IMR-90 (cell line): ENCODE measurements at regions not wholly inside any gene's neighbourhood (a gene's known extent, or its start where the extent isn't known, plus 50 kb on each side); places are given as distances from the start of the nearest gene placed in this dataset.

Experiments used
- ATAC-seq: fragments of 200-7000 bp; cut with Tn5 transposase; 2 replicates; pipeline ENCODE4 v1.9.1; 2020; ENCODE audit warnings: low read depth, mild to moderate bottlenecking, moderate library complexity
- BruUV-seq: library from RNA; stranded (reverse); fragments of 400-500 nt; replicated peaks from 2 replicates; lab custom pipeline; 2021; lab: Mats Ljungman, UMichigan
- CTCF ChIA-PET: fragments of 300-600 bp; formaldehyde crosslinking; extraction: SDS; loops from one replicate; lab custom pipeline; 2021; ENCODE audit warnings: antibody characterized with exemption; lab: Yijun Ruan, JAX
- POLR2A ChIA-PET: fragments of 300-600 bp; sonication (Branson Sonifier 250); formaldehyde crosslinking; loops from one replicate; lab custom pipeline; 2022; ENCODE audit warnings: antibody characterized with exemption; ENCODE audit not compliant: unreplicated experiment; lab: Charles Lee
- DNase-seq: peaks from one replicate; pipeline ENCODE4 v3.0.0; 2013
- H2AFZ ChIP-seq: replicated peaks from 2 replicates; pipeline ENCODE3; 2013; ENCODE audit warnings: low read length, mild to moderate bottlenecking; ENCODE audit not compliant: poor library complexity
- H2AK5ac ChIP-seq: 2 replicates; pipeline ENCODE4 v1.6.1; 2013; ENCODE audit warnings: low read depth, low read length, inconsistent platforms
- H2AK9ac ChIP-seq: replicated peaks from 2 replicates; pipeline ENCODE3; 2013; ENCODE audit warnings: mild to moderate bottlenecking, low read depth, low read length, moderate library complexity; ENCODE audit not compliant: poor library complexity
- H2BK120ac ChIP-seq: 2 replicates; pipeline ENCODE4 v1.6.1; 2013; ENCODE audit warnings: low read depth, low read length, inconsistent platforms
- H2BK15ac ChIP-seq: 3 replicates; pipeline ENCODE4 v1.6.1; 2013; ENCODE audit warnings: low read depth, low read length, inconsistent platforms
- H2BK20ac ChIP-seq: 2 replicates; pipeline ENCODE4 v1.6.1; 2013; ENCODE audit warnings: low read depth, mild to moderate bottlenecking, inconsistent platforms, low read length, moderate library complexity
- H2BK5ac ChIP-seq: 2 replicates; pipeline ENCODE4 v1.6.1; 2013; ENCODE audit warnings: mild to moderate bottlenecking, low read depth, low read length, inconsistent platforms; ENCODE audit not compliant: poor library complexity, severe bottlenecking
- H3K14ac ChIP-seq: replicated peaks from 2 replicates; pipeline ENCODE4 v1.6.1; 2013; ENCODE audit warnings: low read depth, low read length, inconsistent platforms
- H3K18ac ChIP-seq: 2 replicates; pipeline ENCODE4 v1.6.1; 2013; ENCODE audit warnings: low read depth, low read length, control low read depth
- H3K23ac ChIP-seq: 2 replicates; pipeline ENCODE4 v1.6.1; 2013; ENCODE audit warnings: low read depth, low read length, inconsistent platforms
- H3K27ac ChIP-seq: 2 replicates; pipeline ENCODE4 v1.5.1; 2013; ENCODE audit warnings: mild to moderate bottlenecking, control low read depth, low read length; ENCODE audit not compliant: insufficient read depth
- H3K27me3 ChIP-seq: 2 replicates; pipeline ENCODE4 v1.6.1; 2013; ENCODE audit warnings: low read length; ENCODE audit not compliant: control insufficient read depth, insufficient read depth
- H3K36me3 ChIP-seq: 2 replicates; pipeline ENCODE4 v1.6.1; 2013; ENCODE audit warnings: low read length, mixed read lengths; ENCODE audit not compliant: control insufficient read depth, insufficient read depth
- H3K4ac ChIP-seq: 2 replicates; pipeline ENCODE4 v1.6.1; 2013; ENCODE audit warnings: low read depth, low read length, inconsistent platforms
- H3K4me1 ChIP-seq: 2 replicates; pipeline ENCODE4 v1.6.1; 2013; ENCODE audit warnings: low read length, mixed read lengths; ENCODE audit not compliant: control insufficient read depth, insufficient read depth
- H3K4me2 ChIP-seq: 2 replicates; pipeline ENCODE4 v1.6.1; 2013; ENCODE audit warnings: low read depth, mild to moderate bottlenecking, control low read depth, low read length, moderate library complexity
- H3K4me3 ChIP-seq: 2 replicates; pipeline ENCODE4 v1.5.1; 2013; ENCODE audit warnings: low read depth, mild to moderate bottlenecking, control low read depth, low read length, moderate library complexity; ENCODE audit not compliant: insufficient read depth
- H3K56ac ChIP-seq: 2 replicates; pipeline ENCODE4 v1.6.1; 2013; ENCODE audit warnings: low read length, inconsistent platforms; ENCODE audit not compliant: insufficient read depth; ENCODE audit errors: extremely low read depth
- H3K79me1 ChIP-seq, 2 experiments: 2 replicates each; pipeline ENCODE4 v1.6.1; 2013; ENCODE audit warnings: low read length in 2 of 2, inconsistent platforms in 1 of 2, low read depth in 1 of 2
- H3K9ac ChIP-seq: 2 replicates; pipeline ENCODE4 v1.6.1; 2013; ENCODE audit warnings: low read depth, low read length, control low read depth
- H3K9me1 ChIP-seq: 2 replicates; pipeline ENCODE4 v1.6.1; 2013; ENCODE audit warnings: low read length, inconsistent platforms; ENCODE audit not compliant: insufficient read depth
- H3K9me3 ChIP-seq: 2 replicates; pipeline ENCODE4 v1.6.1; 2013; ENCODE audit warnings: low read length; ENCODE audit not compliant: control insufficient read depth, insufficient read depth
- H4K20me1 ChIP-seq: 2 replicates; pipeline ENCODE4 v1.6.1; 2013; ENCODE audit warnings: low read length, inconsistent platforms; ENCODE audit not compliant: insufficient read depth
- H4K5ac ChIP-seq: 2 replicates; pipeline ENCODE4 v1.6.1; 2013; ENCODE audit warnings: mild to moderate bottlenecking, low read depth, low read length, control low read depth
- H4K8ac ChIP-seq, 2 experiments: 2 replicates each; pipeline ENCODE4 v1.6.1; 2013; ENCODE audit warnings: low read depth in 2 of 2, low read length in 2 of 2, control low read depth in 1 of 2, inconsistent platforms in 1 of 2
- H4K91ac ChIP-seq: 2 replicates; pipeline ENCODE4 v1.6.1; 2013; ENCODE audit warnings: low read depth, low read length, inconsistent platforms; ENCODE audit not compliant: insufficient read depth
- BHLHE40 ChIP-seq: fragments of 150-350 bp; IDR thresholded peaks from 2 replicates; pipeline ENCODE4 v1.6.1; 2016; ENCODE audit warnings: mild to moderate bottlenecking, low read depth, low read length
- CEBPB ChIP-seq: IDR thresholded peaks from 2 replicates; pipeline ENCODE4 v1.6.1; 2012; ENCODE audit warnings: low read depth, low read length, improper control_type of control experiment
- CHD1 ChIP-seq: IDR thresholded peaks from 2 replicates; pipeline ENCODE4 v1.6.1; 2012; ENCODE audit warnings: low read depth, low read length, improper control_type of control experiment
- CTCF ChIP-seq: conservative IDR thresholded peaks from 2 replicates; pipeline ENCODE4 v1.5.1; 2012; ENCODE audit warnings: mild to moderate bottlenecking, low read depth, low read length, improper control_type of control experiment
- ELK1 ChIP-seq: fragments of 150-350 bp; IDR thresholded peaks from 2 replicates; pipeline ENCODE4 v1.6.1; 2016; ENCODE audit warnings: low read depth, mild to moderate bottlenecking, low read length, moderate library complexity, borderline replicate concordance
- MAFK ChIP-seq: IDR thresholded peaks from 2 replicates; pipeline ENCODE4 v1.6.1; 2012; ENCODE audit warnings: low read depth, low read length, improper control_type of control experiment
- MXI1 ChIP-seq: IDR thresholded peaks from 2 replicates; pipeline ENCODE4 v1.6.1; 2012; ENCODE audit warnings: low read depth, mild to moderate bottlenecking, low read length, moderate library complexity, borderline replicate concordance
- NFE2L2 ChIP-seq: fragments of 150-350 bp; IDR thresholded peaks from 2 replicates; pipeline ENCODE4 v1.6.1; 2016; ENCODE audit warnings: low read depth, mild to moderate bottlenecking, low read length
- RAD21 ChIP-seq: IDR thresholded peaks from 2 replicates; pipeline ENCODE4 v1.6.1; 2012; ENCODE audit warnings: low read length, improper control_type of control experiment
- RCOR1 ChIP-seq: IDR thresholded peaks from 2 replicates; pipeline ENCODE4 v1.6.1; 2012; ENCODE audit warnings: mild to moderate bottlenecking, low read length, improper control_type of control experiment; ENCODE audit not compliant: insufficient replicate concordance
- RFX5 ChIP-seq: IDR thresholded peaks from 2 replicates; pipeline ENCODE4 v1.8.0; 2012; ENCODE audit warnings: low read depth, mild to moderate bottlenecking, low read length, moderate library complexity
- SMC3 ChIP-seq: fragments of 150-350 bp; IDR thresholded peaks from 2 replicates; pipeline ENCODE4 v1.6.1; 2016; ENCODE audit warnings: low read depth, mild to moderate bottlenecking, antibody characterized with exemption, low read length, moderate library complexity
- USF2 ChIP-seq: fragments of 150-350 bp; IDR thresholded peaks from 2 replicates; pipeline ENCODE4 v1.6.1; 2017; ENCODE audit warnings: mild to moderate bottlenecking, antibody characterized with exemption, low read length, low read depth
- WGBS, 2 experiments: methylation state at CpG; one replicate each; pipeline versions ENCODE4 v1.1.5 to v1.1.7; 2013; ENCODE audit warnings: missing lambda C conversion rate in 2 of 2; ENCODE audit not compliant: insufficient read length in 1 of 2; ENCODE audit errors: extremely low coverage in 2 of 2; 5-methylcytosine and 5-hydroxymethylcytosine counted together
- dilution Hi-C: fragments of 300-500 bp; cut with HindIII; formaldehyde crosslinking; loops from one replicate; pipeline ENCODE4 v1.14.3; 2018; ENCODE audit warnings: low sequenced_read_pairs; ENCODE audit not compliant: unreplicated experiment
- in situ Hi-C: fragments of 300-500 bp; cut with MboI; formaldehyde crosslinking; loops from 3 replicates; pipeline ENCODE4 v1.14.3; 2019; ENCODE audit warnings: low sequenced_read_pairs, inconsistent platforms, mixed read lengths
- intact Hi-C: fragments of 100-400 bp; cut with micrococcal nuclease; formaldehyde crosslinking; loops from 2 replicates; pipeline ENCODE4 v1.10.0; 2022

- Histone ChIP-seq H3K9me3 (no peaks in the 10 kb centered on the region), H2AFZ (no peak overlapping the region), H3K4me1 (no peaks in the 10 kb centered on the region), H3K4me2 (no peak overlapping the region), H2BK5ac (no peak overlapping the region), H4K20me1 (no peaks in the 10 kb centered on the region), H3K4me3 (no peak overlapping the region), H3K27ac (no peak overlapping the region), H3K18ac (no peak overlapping the region), H3K56ac (no peak overlapping the region), H4K5ac (no peak overlapping the region), H3K4ac (no peak overlapping the region), H2BK20ac (no peak overlapping the region), H3K79me1 (no peaks in the 10 kb centered on the region), H3K9ac (no peak overlapping the region), H3K14ac (no peak overlapping the region), H2AK5ac (no peak overlapping the region), H3K9me1 (no peaks in the 10 kb centered on the region), H3K36me3 (no peaks in the 10 kb centered on the region), H3K27me3 (no peaks in the 10 kb centered on the region), H2AK9ac (no peak overlapping the region), H2BK15ac (no peak overlapping the region), H4K8ac (no peak overlapping the region), H3K23ac (no peak overlapping the region), H4K91ac (no peak overlapping the region), H2BK120ac (no peak overlapping the region)
- no CpG with 5 or more reads among the region's 1 CpG for WGBS, 2 experiments
- POLR2A ChIA-PET: no interaction called here
- ATAC-seq: no peak
- TF ChIP-seq MAFK (no peak), USF2 (no peak), ELK1 (no peak), BHLHE40 (no peak), SMC3 (no peak), MXI1 (no peak), RCOR1 (no peak), CEBPB (no peak), CTCF (no peak), RFX5 (no peak), CHD1 (no peak), RAD21 (no peak), NFE2L2 (no peak)
- CTCF ChIA-PET: no interaction called here
- BruUV-seq: no TSS peak
- in situ Hi-C loops: no loop called here
- intact Hi-C loops: no loop called here
- DNase-seq: no peak
- dilution Hi-C loops: no loop called here
Observed at GRCh38 chr14:25180221-25180620, 130.3 kb upstream of the STXBP6 start.
